ENCODE measurements at regions not wholly inside any gene's neighbourhood (a gene's known extent, or its start where the extent isn't known, plus 50 kb on each side); places are given as distances from the start of the nearest gene placed in this dataset.

- TF ChIP-seq EP300 (IDR thresholded peaks at IDR 0.05; ENCODE audit: borderline replicate concordance) (no peak), TCF12 (IDR thresholded peaks at IDR 0.05; ENCODE audit: low read depth) (no peak), RAD21 (IDR thresholded peaks at IDR 0.05; ENCODE audit: low read depth) (no peak), TEAD4 (IDR thresholded peaks at IDR 0.05) (no peak), YY1 (IDR thresholded peaks at IDR 0.05; ENCODE audit: low read depth) (no peak), FOXM1 (IDR thresholded peaks at IDR 0.05; ENCODE audit: borderline replicate concordance, low read depth) (no peak), TAF1 (IDR thresholded peaks at IDR 0.05; ENCODE audit: low read depth) (no peak), NFIC (IDR thresholded peaks at IDR 0.05) (no peak), EGR1 (IDR thresholded peaks at IDR 0.05) (no peak), USF1 (IDR thresholded peaks at IDR 0.05) (no peak), CREB1 (IDR thresholded peaks at IDR 0.05; ENCODE audit: low read depth) (no peak), REST (IDR thresholded peaks at IDR 0.05; ENCODE audit: low read depth) (no peak), ZBTB7A (IDR thresholded peaks at IDR 0.05; ENCODE audit: low read depth) (no peak), MAX (IDR thresholded peaks at IDR 0.05) (no peak), CEBPB (IDR thresholded peaks at IDR 0.05) (no peak)
Observed at GRCh38 chr18:67672155-67672554, 155.6 kb upstream of the DSEL start.

GRCh38 chr18:67670024-67670543, 153.6 kb upstream of the DSEL start:
- TF ChIP-seq FOXM1 (IDR thresholded peaks at IDR 0.05; ENCODE audit: borderline replicate concordance, low read depth) (no peak), TCF12 (IDR thresholded peaks at IDR 0.05; ENCODE audit: low read depth) (no peak), TAF1 (IDR thresholded peaks at IDR 0.05; ENCODE audit: low read depth) (no peak), REST (IDR thresholded peaks at IDR 0.05; ENCODE audit: low read depth) (no peak), ZBTB7A (IDR thresholded peaks at IDR 0.05; ENCODE audit: low read depth) (no peak)

GRCh38 chr18:67665266-67665665, 148.7 kb upstream of the DSEL start:
- TF ChIP-seq CREB1 (IDR thresholded peaks at IDR 0.05; ENCODE audit: low read depth) (no peak), TAF1 (IDR thresholded peaks at IDR 0.05; ENCODE audit: low read depth) (no peak), YY1 (IDR thresholded peaks at IDR 0.05; ENCODE audit: low read depth) (no peak), TCF12 (IDR thresholded peaks at IDR 0.05; ENCODE audit: low read depth) (no peak), NFIC (IDR thresholded peaks at IDR 0.05) (no peak), EP300 (IDR thresholded peaks at IDR 0.05; ENCODE audit: borderline replicate concordance) (no peak), REST (IDR thresholded peaks at IDR 0.05; ENCODE audit: low read depth) (no peak), USF1 (IDR thresholded peaks at IDR 0.05) (no peak), EGR1 (IDR thresholded peaks at IDR 0.05) (no peak), FOXM1 (IDR thresholded peaks at IDR 0.05; ENCODE audit: borderline replicate concordance, low read depth) (no peak), TEAD4 (IDR thresholded peaks at IDR 0.05) (no peak)

- TF ChIP-seq EP300 (IDR thresholded peaks at IDR 0.05; ENCODE audit: borderline replicate concordance) (no peak), TCF12 (IDR thresholded peaks at IDR 0.05; ENCODE audit: low read depth) (no peak), FOXM1 (IDR thresholded peaks at IDR 0.05; ENCODE audit: borderline replicate concordance, low read depth) (no peak), EGR1 (IDR thresholded peaks at IDR 0.05) (no peak), TAF1 (IDR thresholded peaks at IDR 0.05; ENCODE audit: low read depth) (no peak), MAX (IDR thresholded peaks at IDR 0.05) (no peak), NFIC (IDR thresholded peaks at IDR 0.05) (no peak), CREB1 (IDR thresholded peaks at IDR 0.05; ENCODE audit: low read depth) (no peak), ZBTB7A (IDR thresholded peaks at IDR 0.05; ENCODE audit: low read depth) (no peak), USF1 (IDR thresholded peaks at IDR 0.05) (no peak)
Observed at GRCh38 chr18:67662996-67663395, 146.5 kb upstream of the DSEL start.

Data from Ishikawa (cell line).